ENCODE measurements at regions not wholly inside any gene's neighbourhood (a gene's known extent, or its start where the extent isn't known, plus 50 kb on each side); places are given as distances from the start of the nearest gene placed in this dataset.

DNA sequence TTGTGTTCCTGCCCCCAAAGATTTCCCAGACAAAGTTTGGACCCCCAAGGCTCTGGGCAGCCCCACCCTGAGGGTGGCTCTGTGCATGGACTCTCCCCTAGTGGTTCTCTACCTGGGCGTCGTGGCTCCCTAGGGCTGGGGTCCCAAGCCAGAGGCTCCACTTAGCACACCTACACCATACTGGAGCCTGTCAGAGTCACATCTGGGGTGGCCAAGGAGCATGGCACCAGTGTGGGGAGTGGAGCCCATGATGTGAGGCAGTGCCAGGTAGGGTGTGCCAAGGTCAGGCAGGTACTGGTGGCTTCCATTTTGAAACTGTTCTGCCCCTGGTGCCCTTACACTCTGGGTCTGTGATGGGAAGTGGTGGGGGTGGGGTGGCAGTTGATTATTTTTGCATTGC lies 109.9 kb upstream of the GNAO1 start:
- TF ChIP-seq RAD21 (IDR thresholded peaks at IDR 0.05; ENCODE audit: low read depth) (no peak), EP300 (IDR thresholded peaks at IDR 0.05; ENCODE audit: borderline replicate concordance) (no peak), TCF12 (IDR thresholded peaks at IDR 0.05; ENCODE audit: low read depth) (no peak)

DNA sequence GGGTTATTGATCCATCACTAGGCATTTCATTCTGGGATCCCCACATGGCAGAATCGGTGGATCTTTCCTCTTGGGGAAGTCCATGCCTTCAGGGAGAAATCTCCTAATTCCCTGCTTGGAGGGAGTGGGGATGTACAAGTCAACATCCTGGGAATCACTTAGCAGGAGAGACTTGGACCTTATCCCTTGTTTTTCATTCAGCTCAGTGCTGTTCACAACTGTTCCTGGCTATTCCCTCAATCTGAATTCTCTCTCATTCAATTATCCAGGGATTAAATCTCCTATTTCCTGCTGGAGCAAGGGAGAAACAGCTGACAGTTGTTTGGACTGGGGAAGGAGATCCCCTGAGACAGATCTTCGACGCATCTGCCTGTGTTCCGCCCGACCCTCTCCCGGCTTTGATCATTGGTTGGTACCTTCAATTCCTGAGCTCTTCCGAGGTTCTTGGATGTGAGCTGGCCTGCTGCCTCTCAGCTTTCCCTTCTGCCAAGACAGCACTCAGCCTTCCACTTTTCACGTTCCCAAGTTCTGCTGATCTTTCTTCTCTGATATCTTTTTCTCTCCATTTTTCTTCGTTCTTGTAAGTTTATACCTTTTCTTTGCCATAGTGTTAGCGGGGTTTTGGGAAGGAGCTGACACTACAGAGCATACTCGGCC lies 115.4 kb upstream of the GNAO1 start:
- TF ChIP-seq MAX (IDR thresholded peaks at IDR 0.05) (no peak), TAF1 (IDR thresholded peaks at IDR 0.05; ENCODE audit: low read depth) (no peak), EP300 (IDR thresholded peaks at IDR 0.05; ENCODE audit: borderline replicate concordance) (no peak)

DNA sequence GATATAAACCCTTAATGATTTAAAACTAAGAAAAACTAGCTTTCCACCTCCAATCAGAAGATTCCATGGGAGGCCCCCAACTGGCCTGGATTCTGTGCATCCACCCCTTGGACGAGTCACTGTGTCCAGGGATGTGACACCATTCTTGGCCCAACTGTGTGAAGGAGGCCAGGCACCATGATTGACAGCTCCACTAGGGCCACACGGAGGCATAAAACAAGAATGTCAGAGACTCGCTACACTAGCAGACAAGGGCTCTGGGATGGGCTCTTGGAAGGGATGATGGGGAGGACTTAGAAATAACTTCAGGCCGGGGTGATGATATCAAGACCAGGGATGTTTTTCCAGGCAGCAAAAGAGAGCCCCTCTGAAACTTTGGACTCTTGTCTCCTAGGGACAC lies 117.8 kb upstream of the GNAO1 start:
- TF ChIP-seq FOXM1 (IDR thresholded peaks at IDR 0.05; ENCODE audit: borderline replicate concordance, low read depth) (no peak), EGR1 (IDR thresholded peaks at IDR 0.05) (no peak), TCF12 (IDR thresholded peaks at IDR 0.05; ENCODE audit: low read depth) (no peak), TEAD4 (IDR thresholded peaks at IDR 0.05) (no peak), ZBTB7A (IDR thresholded peaks at IDR 0.05; ENCODE audit: low read depth) (no peak), CREB1 (IDR thresholded peaks at IDR 0.05; ENCODE audit: low read depth) (no peak), MAX (IDR thresholded peaks at IDR 0.05) (no peak), USF1 (IDR thresholded peaks at IDR 0.05) (no peak), RAD21 (IDR thresholded peaks at IDR 0.05; ENCODE audit: low read depth) (no peak), YY1 (IDR thresholded peaks at IDR 0.05; ENCODE audit: low read depth) (no peak), EP300 (IDR thresholded peaks at IDR 0.05; ENCODE audit: borderline replicate concordance) (no peak), NFIC (IDR thresholded peaks at IDR 0.05) (no peak), TAF1 (IDR thresholded peaks at IDR 0.05; ENCODE audit: low read depth) (no peak), CEBPB (IDR thresholded peaks at IDR 0.05) (no peak)
- TF ChIP-seq, protein P1, sequence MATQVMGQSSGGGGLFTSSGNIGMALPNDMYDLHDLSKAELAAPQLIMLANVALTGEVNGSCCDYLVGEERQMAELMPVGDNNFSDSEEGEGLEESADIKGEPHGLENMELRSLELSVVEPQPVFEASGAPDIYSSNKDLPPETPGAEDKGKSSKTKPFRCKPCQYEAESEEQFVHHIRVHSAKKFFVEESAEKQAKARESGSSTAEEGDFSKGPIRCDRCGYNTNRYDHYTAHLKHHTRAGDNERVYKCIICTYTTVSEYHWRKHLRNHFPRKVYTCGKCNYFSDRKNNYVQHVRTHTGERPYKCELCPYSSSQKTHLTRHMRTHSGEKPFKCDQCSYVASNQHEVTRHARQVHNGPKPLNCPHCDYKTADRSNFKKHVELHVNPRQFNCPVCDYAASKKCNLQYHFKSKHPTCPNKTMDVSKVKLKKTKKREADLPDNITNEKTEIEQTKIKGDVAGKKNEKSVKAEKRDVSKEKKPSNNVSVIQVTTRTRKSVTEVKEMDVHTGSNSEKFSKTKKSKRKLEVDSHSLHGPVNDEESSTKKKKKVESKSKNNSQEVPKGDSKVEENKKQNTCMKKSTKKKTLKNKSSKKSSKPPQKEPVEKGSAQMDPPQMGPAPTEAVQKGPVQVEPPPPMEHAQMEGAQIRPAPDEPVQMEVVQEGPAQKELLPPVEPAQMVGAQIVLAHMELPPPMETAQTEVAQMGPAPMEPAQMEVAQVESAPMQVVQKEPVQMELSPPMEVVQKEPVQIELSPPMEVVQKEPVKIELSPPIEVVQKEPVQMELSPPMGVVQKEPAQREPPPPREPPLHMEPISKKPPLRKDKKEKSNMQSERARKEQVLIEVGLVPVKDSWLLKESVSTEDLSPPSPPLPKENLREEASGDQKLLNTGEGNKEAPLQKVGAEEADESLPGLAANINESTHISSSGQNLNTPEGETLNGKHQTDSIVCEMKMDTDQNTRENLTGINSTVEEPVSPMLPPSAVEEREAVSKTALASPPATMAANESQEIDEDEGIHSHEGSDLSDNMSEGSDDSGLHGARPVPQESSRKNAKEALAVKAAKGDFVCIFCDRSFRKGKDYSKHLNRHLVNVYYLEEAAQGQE (IDR thresholded peaks at IDR 0.05; ENCODE audit: low read depth) = no peak

DNA sequence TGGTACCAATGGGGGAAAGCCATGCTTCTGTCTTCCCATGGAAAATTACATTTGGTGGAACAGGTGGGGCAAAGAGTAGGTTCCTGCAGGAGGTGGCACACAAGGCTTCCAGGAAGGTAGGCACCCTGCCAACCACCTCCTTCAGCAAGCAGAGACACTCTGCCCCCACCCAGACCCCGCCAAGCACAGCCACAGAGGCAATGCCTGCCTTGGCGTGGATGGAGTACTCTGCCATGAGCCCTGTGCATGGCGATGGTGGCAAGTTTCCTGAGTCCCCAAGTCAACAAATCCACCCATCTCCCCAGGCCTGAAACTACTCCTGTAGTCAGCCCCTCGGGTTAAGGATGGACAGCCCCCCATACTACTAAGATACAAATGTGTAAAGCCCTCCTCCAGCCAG lies 119.2 kb upstream of the GNAO1 start:
- TF ChIP-seq RAD21 (IDR thresholded peaks at IDR 0.05; ENCODE audit: low read depth) (no peak), CEBPB (IDR thresholded peaks at IDR 0.05) (no peak), FOXM1 (IDR thresholded peaks at IDR 0.05; ENCODE audit: borderline replicate concordance, low read depth) (no peak), TAF1 (IDR thresholded peaks at IDR 0.05; ENCODE audit: low read depth) (no peak), NFIC (IDR thresholded peaks at IDR 0.05) (no peak), TCF12 (IDR thresholded peaks at IDR 0.05; ENCODE audit: low read depth) (no peak), TEAD4 (IDR thresholded peaks at IDR 0.05) (no peak), EP300 (IDR thresholded peaks at IDR 0.05; ENCODE audit: borderline replicate concordance) (no peak)

- TF ChIP-seq USF1 (IDR thresholded peaks at IDR 0.05) (no peak), TEAD4 (IDR thresholded peaks at IDR 0.05) (no peak), TCF12 (IDR thresholded peaks at IDR 0.05; ENCODE audit: low read depth) (no peak), FOXM1 (IDR thresholded peaks at IDR 0.05; ENCODE audit: borderline replicate concordance, low read depth) (no peak)
These were observed 122.5 kb upstream of the GNAO1 start for GRCh38 chr16:56068816-56069215.

DNA sequence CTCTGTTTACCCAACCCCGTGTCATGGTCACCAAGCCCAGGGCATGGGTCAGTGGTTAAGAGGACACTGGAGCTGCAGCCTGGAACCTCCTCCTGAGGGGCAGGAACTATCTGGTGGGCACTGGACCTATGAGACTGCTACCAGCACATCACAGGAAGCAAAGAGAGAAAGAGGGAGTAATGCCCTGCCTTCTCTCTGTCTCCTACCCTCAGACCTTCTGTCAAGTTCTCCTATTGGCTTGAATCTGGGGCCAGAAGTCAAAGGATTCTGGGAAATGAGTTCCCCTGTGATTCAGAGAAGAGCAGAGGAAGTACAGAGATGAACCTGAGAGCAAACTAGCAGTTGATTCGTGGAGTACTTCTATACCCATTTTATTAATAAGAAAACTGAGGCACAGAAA lies 123.0 kb upstream of the GNAO1 start:
- TF ChIP-seq RAD21 (IDR thresholded peaks at IDR 0.05; ENCODE audit: low read depth) = no peak
- no peak for TF ChIP-seq ZBTB7A (IDR thresholded peaks at IDR 0.05; ENCODE audit: low read depth)
- TF ChIP-seq, protein P1 (IDR thresholded peaks at IDR 0.05; ENCODE audit: low read depth) = no peak
- TF ChIP-seq NFIC (IDR thresholded peaks at IDR 0.05) = no peak
- TF ChIP-seq TEAD4 (IDR thresholded peaks at IDR 0.05) = no peak
- no peak for TF ChIP-seq TCF12 (IDR thresholded peaks at IDR 0.05; ENCODE audit: low read depth)
- TF ChIP-seq EP300 (IDR thresholded peaks at IDR 0.05; ENCODE audit: borderline replicate concordance) = no peak
- no peak for TF ChIP-seq MAX (IDR thresholded peaks at IDR 0.05)
- TF ChIP-seq TAF1 (IDR thresholded peaks at IDR 0.05; ENCODE audit: low read depth) = no peak
- TF ChIP-seq CREB1 (IDR thresholded peaks at IDR 0.05; ENCODE audit: low read depth) = no peak
- TF ChIP-seq YY1 (IDR thresholded peaks at IDR 0.05; ENCODE audit: low read depth) = no peak
- no peak for TF ChIP-seq CEBPB (IDR thresholded peaks at IDR 0.05)
- no peak for TF ChIP-seq FOXM1 (IDR thresholded peaks at IDR 0.05; ENCODE audit: borderline replicate concordance, low read depth)
- no peak for TF ChIP-seq USF1 (IDR thresholded peaks at IDR 0.05)
- no peak for TF ChIP-seq EGR1 (IDR thresholded peaks at IDR 0.05)

All from Ishikawa (cell line).